ENCODE measurements at regions not wholly inside any gene's neighbourhood (a gene's known extent, or its start where the extent isn't known, plus 50 kb on each side); places are given as distances from the start of the nearest gene placed in this dataset.

- TF ChIP-seq CTCF (IDR thresholded peaks at IDR 0.05; ENCODE audit: poor library complexity, severe bottlenecking) (no peak), REST (IDR thresholded peaks at IDR 0.05; ENCODE audit: borderline replicate concordance) (no peak), EP300 (conservative IDR thresholded peaks at IDR 0.05; ENCODE audit: poor library complexity, severe bottlenecking) (no peak), RAD21 (conservative IDR thresholded peaks at IDR 0.05) (no peak), EZH2 (IDR thresholded peaks at IDR 0.05; ENCODE audit: borderline replicate concordance, insufficient read depth, low read length, poor library complexity, severe bottlenecking) (no peak), MXI1 (conservative IDR thresholded peaks at IDR 0.05; ENCODE audit: poor library complexity, severe bottlenecking) (no peak)
Observed at GRCh38 chr1:200332716-200333115, 77.1 kb downstream of the ZNF281 start.

Data from neural cell (in vitro differentiated cells).